CD1c-positive myeloid dendritic cell (primary cell): ENCODE measurements at regions not wholly inside any gene's neighbourhood (a gene's known extent, or its start where the extent isn't known, plus 50 kb on each side); places are given as distances from the start of the nearest gene placed in this dataset.

Source experiments
- DNase-seq: peaks from one replicate; pipeline ENCODE4 v3.0.0-alpha.2; 2016; ENCODE audit errors: extremely low spot score

- DNase-seq = no peak
Measured at GRCh38 chr1:82494117-82494516, 693.4 kb downstream of the ADGRL2 start.

- DNase-seq = no peak
Measured at GRCh38 chr1:82492159-82492558, 691.4 kb downstream of the ADGRL2 start.

- DNase-seq = no peak
Measured at GRCh38 chr1:82491301-82492048, 690.7 kb downstream of the ADGRL2 start.

- no peak for DNase-seq
Measured at GRCh38 chr1:82487778-82488177, 687.0 kb downstream of the ADGRL2 start.

GRCh38 chr1:82486969-82487368 is 686.2 kb downstream of the ADGRL2 start:
- no peak for DNase-seq

GRCh38 chr1:82486468-82486867 is 685.7 kb downstream of the ADGRL2 start:
- DNase-seq = no peak

- DNase-seq = no peak
Measured at GRCh38 chr1:82485591-82486369, 685.0 kb downstream of the ADGRL2 start.

- no peak for DNase-seq
Measured at GRCh38 chr1:82483146-82483545, 682.4 kb downstream of the ADGRL2 start.

- DNase-seq = no peak
Measured at GRCh38 chr1:82478916-82479315, 678.2 kb downstream of the ADGRL2 start.

- DNase-seq = no peak
Measured at GRCh38 chr1:82472489-82473131, 671.9 kb downstream of the ADGRL2 start.

- DNase-seq = no peak
Measured at GRCh38 chr1:82466891-82467290, 666.2 kb downstream of the ADGRL2 start.

- no peak for DNase-seq
Measured at GRCh38 chr1:82466416-82466815, 665.7 kb downstream of the ADGRL2 start.

- no peak for DNase-seq
Measured at GRCh38 chr1:82465024-82465423, 664.3 kb downstream of the ADGRL2 start.

- no peak for DNase-seq
Measured at GRCh38 chr1:82464362-82465001, 663.7 kb downstream of the ADGRL2 start.

- DNase-seq = no peak
Measured at GRCh38 chr1:82463951-82464350, 663.2 kb downstream of the ADGRL2 start.

GRCh38 chr1:82462366-82462765 is 661.6 kb downstream of the ADGRL2 start:
- no peak for DNase-seq

GRCh38 chr1:82455342-82455741 is 654.6 kb downstream of the ADGRL2 start:
- no peak for DNase-seq

GRCh38 chr1:82454431-82454830 is 653.7 kb downstream of the ADGRL2 start:
- DNase-seq = no peak

- no peak for DNase-seq
Measured at GRCh38 chr1:82453511-82454185, 652.9 kb downstream of the ADGRL2 start.

- no peak for DNase-seq
Measured at GRCh38 chr1:82452096-82452495, 651.4 kb downstream of the ADGRL2 start.

GRCh38 chr1:82451191-82451590 is 650.5 kb downstream of the ADGRL2 start:
- no peak for DNase-seq
